Skin of body (tissue), 1 donor: ENCODE measurements at regions not wholly inside any gene's neighbourhood (a gene's known extent, or its start where the extent isn't known, plus 50 kb on each side); places are given as distances from the start of the nearest gene placed in this dataset.
"Not testable (repeated sequence)": the region's sequence is repeated elsewhere in the genome, so short reads cannot be mapped to it uniquely, and the experiment has no call there.

Experiments used
- DNase-seq: peaks from one replicate; lab custom pipeline; 2025; lab: John Stamatoyannopoulos, UW

GRCh38 chrX:22533898-22534297 is 261.2 kb downstream of the CBLL2 start:
- DNase-seq: no peak

- no peak for DNase-seq
Measured at GRCh38 chrX:22534643-22535042, 261.9 kb downstream of the CBLL2 start.

GRCh38 chrX:22536746-22537304 is 264.1 kb downstream of the CBLL2 start:
- DNase-seq: no peak

- no peak for DNase-seq
Measured at GRCh38 chrX:22538580-22538979, 265.9 kb downstream of the CBLL2 start.

GRCh38 chrX:22541926-22542325 is 269.2 kb downstream of the CBLL2 start:
- no peak for DNase-seq

- DNase-seq: no peak
Measured at GRCh38 chrX:22542641-22543040, 269.9 kb downstream of the CBLL2 start.

GRCh38 chrX:22559506-22559905 is 286.8 kb downstream of the CBLL2 start:
- DNase-seq: no peak

GRCh38 chrX:22575161-22575845 is 302.6 kb downstream of the CBLL2 start:
- DNase-seq: no peak

GRCh38 chrX:22577181-22577580 is 304.5 kb downstream of the CBLL2 start:
- no peak for DNase-seq

- no peak for DNase-seq
Measured at GRCh38 chrX:22585831-22586230, 313.1 kb downstream of the CBLL2 start.

GRCh38 chrX:22589845-22590244 is 317.1 kb downstream of the CBLL2 start:
- no peak for DNase-seq

GRCh38 chrX:22594766-22595165 is 322.1 kb downstream of the CBLL2 start:
- no peak for DNase-seq

GRCh38 chrX:22603060-22603459 is 330.3 kb downstream of the CBLL2 start:
- no peak for DNase-seq

- not testable (repeated sequence) for DNase-seq
Measured at GRCh38 chrX:22609452-22609851, 336.7 kb downstream of the CBLL2 start.

GRCh38 chrX:22616867-22617266 is 344.2 kb downstream of the CBLL2 start:
- no peak for DNase-seq

- DNase-seq: no peak
Measured at GRCh38 chrX:22627576-22627975, 354.9 kb downstream of the CBLL2 start.

GRCh38 chrX:22628275-22628674 is 355.6 kb downstream of the CBLL2 start:
- no peak for DNase-seq

- peak; percentile 3 for DNase-seq
Measured at GRCh38 chrX:22629105-22629725, 356.5 kb downstream of the CBLL2 start.

- DNase-seq: no peak
Measured at GRCh38 chrX:22634083-22634482, 361.4 kb downstream of the CBLL2 start.

GRCh38 chrX:22634751-22635150 is 362.0 kb downstream of the CBLL2 start:
- no peak for DNase-seq

- no peak for DNase-seq
Measured at GRCh38 chrX:22648281-22648680, 351.5 kb upstream of the DDX53 start.

GRCh38 chrX:22650691-22651090 is 349.1 kb upstream of the DDX53 start:
- no peak for DNase-seq

- DNase-seq: no peak
Measured at GRCh38 chrX:22652596-22652995, 347.2 kb upstream of the DDX53 start.
